ENCODE measurements at regions not wholly inside any gene's neighbourhood (a gene's known extent, or its start where the extent isn't known, plus 50 kb on each side); places are given as distances from the start of the nearest gene placed in this dataset.

DNA sequence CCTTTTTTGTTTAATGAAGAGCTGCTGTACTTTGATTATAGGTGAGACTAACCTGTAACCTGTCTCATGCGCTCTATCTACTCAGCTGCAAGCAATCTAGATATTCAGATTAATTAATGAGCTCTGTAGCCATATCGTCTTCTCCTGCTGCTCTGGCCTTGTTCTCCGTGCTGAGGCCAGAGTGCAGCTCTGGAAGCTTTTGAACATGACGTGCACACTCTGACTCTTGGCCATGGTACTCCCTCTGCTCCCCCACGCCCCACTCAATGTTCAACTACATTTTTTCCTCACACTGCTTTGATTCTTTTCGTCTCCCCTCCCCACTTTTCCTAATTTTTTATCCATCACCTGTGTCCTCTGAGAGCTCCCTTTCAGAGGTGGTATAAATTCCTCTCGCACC is 751.8 kb downstream of the FGF9 start:
- TF ChIP-seq, protein P1, sequence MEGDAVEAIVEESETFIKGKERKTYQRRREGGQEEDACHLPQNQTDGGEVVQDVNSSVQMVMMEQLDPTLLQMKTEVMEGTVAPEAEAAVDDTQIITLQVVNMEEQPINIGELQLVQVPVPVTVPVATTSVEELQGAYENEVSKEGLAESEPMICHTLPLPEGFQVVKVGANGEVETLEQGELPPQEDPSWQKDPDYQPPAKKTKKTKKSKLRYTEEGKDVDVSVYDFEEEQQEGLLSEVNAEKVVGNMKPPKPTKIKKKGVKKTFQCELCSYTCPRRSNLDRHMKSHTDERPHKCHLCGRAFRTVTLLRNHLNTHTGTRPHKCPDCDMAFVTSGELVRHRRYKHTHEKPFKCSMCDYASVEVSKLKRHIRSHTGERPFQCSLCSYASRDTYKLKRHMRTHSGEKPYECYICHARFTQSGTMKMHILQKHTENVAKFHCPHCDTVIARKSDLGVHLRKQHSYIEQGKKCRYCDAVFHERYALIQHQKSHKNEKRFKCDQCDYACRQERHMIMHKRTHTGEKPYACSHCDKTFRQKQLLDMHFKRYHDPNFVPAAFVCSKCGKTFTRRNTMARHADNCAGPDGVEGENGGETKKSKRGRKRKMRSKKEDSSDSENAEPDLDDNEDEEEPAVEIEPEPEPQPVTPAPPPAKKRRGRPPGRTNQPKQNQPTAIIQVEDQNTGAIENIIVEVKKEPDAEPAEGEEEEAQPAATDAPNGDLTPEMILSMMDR (IDR thresholded peaks at IDR 0.05; ENCODE audit: low read depth, low read length), result no peak
- no peak overlapping the region for H3K27ac ChIP-seq (ENCODE audit: low read depth, low read length)

DNA sequence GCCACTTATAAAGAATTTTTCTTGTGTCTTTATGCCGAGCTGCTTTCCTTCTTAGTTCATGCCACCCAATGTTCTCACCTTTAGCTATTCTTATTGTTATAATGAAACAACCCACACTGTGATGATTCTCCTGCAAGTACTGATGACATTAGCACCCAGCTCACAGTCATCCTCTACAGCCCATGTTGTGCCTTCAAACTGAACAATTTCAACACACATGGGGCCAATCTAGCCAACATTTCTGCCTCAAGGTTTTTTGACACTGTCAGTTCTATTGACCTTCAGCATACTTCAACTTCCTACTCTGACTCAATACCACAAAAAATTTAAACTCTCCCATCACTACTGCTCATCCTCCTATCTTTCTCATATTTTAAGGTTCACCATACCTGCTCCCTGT is 752.4 kb downstream of the FGF9 start:
- TF ChIP-seq, protein P1 (IDR thresholded peaks at IDR 0.05; ENCODE audit: low read depth, low read length), result no peak
- ChIA-PET POLR2A (no interaction called here), CTCF (no interaction called here)
- H3K4me3 ChIP-seq (ENCODE audit: low read depth, low read length), result no peak overlapping the region
- no peak for DNase-seq (ENCODE audit: low read depth, low spot score)
- H3K27me3 ChIP-seq (ENCODE audit: control insufficient read depth, insufficient read depth, low read length), result no peaks in the 10 kb centered on the region
- peaks cover 10% of the 10 kb centered on the region; the same call in 1 of the 2 replicates for H3K9me3 ChIP-seq (ENCODE audit: control insufficient read depth, insufficient read depth, low read length)
- H3K27ac ChIP-seq (ENCODE audit: low read depth, low read length), result no peak overlapping the region

More for the DNA sequence above, 751.8 kb downstream of the FGF9 start:
- Histone ChIP-seq H3K27me3 (ENCODE audit: control insufficient read depth, insufficient read depth, low read length) (no peaks in the 10 kb centered on the region), H3K9me3 (ENCODE audit: control insufficient read depth, insufficient read depth, low read length) (peaks cover 6% of the 10 kb centered on the region; the same call in 1 of the 2 replicates), H3K4me3 (ENCODE audit: low read depth, low read length) (no peak overlapping the region)
- CTCF ChIA-PET, result no interaction called here
- POLR2A ChIA-PET, result no interaction called here
- DNase-seq (ENCODE audit: low read depth, low spot score), result no peak

DNA sequence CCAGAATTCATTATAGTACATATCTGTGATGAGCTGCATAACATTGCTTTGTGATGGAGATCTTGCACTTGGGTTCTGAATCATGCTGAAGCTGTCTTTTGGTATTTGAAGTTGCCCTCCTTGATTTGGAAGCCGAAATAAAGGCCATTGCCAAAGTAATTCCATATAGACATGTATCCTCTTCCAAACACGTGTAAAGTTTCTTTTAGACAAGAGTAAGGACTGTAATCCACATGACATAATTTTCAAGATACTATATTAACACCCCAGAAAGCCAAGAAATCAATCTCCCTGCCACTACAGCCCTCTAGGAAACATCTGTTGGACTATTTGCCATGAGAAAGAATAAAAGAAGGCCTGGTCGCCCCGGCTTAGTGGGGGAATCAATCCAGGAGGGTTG is 754.2 kb downstream of the FGF9 start:
- Histone ChIP-seq H3K27me3 (ENCODE audit: control insufficient read depth, insufficient read depth, low read length) (no peaks in the 10 kb centered on the region), H3K9me3 (ENCODE audit: control insufficient read depth, insufficient read depth, low read length) (peaks cover 10% of the 10 kb centered on the region; the same call in 1 of the 2 replicates), H3K27ac (ENCODE audit: low read depth, low read length) (no peak overlapping the region), H3K4me3 (ENCODE audit: low read depth, low read length) (no peak overlapping the region)
- DNase-seq (ENCODE audit: low read depth, low spot score), result no peak
- CTCF ChIA-PET, result no interaction called here
- POLR2A ChIA-PET, result no interaction called here
- TF ChIP-seq, protein P1 (IDR thresholded peaks at IDR 0.05; ENCODE audit: low read depth, low read length), result no peak

DNA sequence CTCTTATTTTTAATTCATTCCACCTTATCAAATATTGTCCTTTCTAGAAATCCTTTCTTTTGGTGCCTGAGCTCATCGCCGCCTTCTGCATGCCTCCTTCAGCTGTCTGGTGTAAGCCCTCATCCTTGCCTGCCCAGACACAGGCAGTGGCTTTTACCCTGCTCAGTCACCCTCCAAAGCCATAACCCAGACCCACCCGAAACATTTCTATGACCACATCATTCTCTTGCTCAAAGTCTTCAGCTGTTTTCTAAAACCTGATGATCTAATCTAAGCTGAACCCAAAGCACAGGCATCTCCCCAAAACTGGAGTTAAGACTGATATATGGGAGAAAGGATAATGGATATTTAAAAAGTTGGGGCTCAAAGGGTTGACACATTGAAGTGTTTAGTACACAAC is 753.7 kb upstream of the SGCG start:
- Histone ChIP-seq H3K27ac (ENCODE audit: low read depth, low read length) (no peak overlapping the region), H3K9me3 (ENCODE audit: control insufficient read depth, insufficient read depth, low read length) (peaks cover 6% of the 10 kb centered on the region; the same call in 1 of the 2 replicates), H3K4me3 (ENCODE audit: low read depth, low read length) (no peak overlapping the region), H3K27me3 (ENCODE audit: control insufficient read depth, insufficient read depth, low read length) (no peaks in the 10 kb centered on the region)
- ChIA-PET CTCF (no interaction called here), POLR2A (no interaction called here)
- TF ChIP-seq, protein P1 (IDR thresholded peaks at IDR 0.05; ENCODE audit: low read depth, low read length), result no peak
- no peak for DNase-seq (ENCODE audit: low read depth, low spot score)

DNA sequence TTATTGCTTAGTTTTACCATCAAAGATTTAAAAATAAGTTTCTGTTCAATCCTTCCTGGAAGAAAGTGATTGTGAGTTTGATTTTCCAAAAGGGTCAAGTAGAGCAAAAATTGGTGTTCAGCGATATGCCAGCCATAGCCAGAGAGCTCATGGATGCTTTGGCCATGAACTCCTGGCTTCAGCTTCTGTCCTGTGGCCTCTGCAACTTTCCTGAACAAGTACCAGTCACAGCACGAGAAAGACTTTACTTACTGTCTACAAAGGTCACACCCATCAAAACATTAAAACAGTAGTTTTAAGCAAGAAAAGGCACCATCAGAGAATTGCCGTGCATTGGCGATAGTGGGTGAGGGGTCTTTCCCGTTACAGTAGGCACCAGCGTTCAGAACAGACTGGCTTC is 753.0 kb upstream of the SGCG start:
- Histone ChIP-seq H3K9me3 (ENCODE audit: control insufficient read depth, insufficient read depth, low read length) (peaks cover 6% of the 10 kb centered on the region; the same call in 1 of the 2 replicates), H3K27ac (ENCODE audit: low read depth, low read length) (no peak overlapping the region), H3K4me3 (ENCODE audit: low read depth, low read length) (no peak overlapping the region), H3K27me3 (ENCODE audit: control insufficient read depth, insufficient read depth, low read length) (no peaks in the 10 kb centered on the region)
- no peak for DNase-seq (ENCODE audit: low read depth, low spot score)
- TF ChIP-seq, protein P1 (IDR thresholded peaks at IDR 0.05; ENCODE audit: low read depth, low read length), result no peak
- ChIA-PET POLR2A (no interaction called here), CTCF (no interaction called here)

Measured in AG04450 (cell line).